ENCODE measurements at regions not wholly inside any gene's neighbourhood (a gene's known extent, or its start where the extent isn't known, plus 50 kb on each side); places are given as distances from the start of the nearest gene placed in this dataset.

DNA sequence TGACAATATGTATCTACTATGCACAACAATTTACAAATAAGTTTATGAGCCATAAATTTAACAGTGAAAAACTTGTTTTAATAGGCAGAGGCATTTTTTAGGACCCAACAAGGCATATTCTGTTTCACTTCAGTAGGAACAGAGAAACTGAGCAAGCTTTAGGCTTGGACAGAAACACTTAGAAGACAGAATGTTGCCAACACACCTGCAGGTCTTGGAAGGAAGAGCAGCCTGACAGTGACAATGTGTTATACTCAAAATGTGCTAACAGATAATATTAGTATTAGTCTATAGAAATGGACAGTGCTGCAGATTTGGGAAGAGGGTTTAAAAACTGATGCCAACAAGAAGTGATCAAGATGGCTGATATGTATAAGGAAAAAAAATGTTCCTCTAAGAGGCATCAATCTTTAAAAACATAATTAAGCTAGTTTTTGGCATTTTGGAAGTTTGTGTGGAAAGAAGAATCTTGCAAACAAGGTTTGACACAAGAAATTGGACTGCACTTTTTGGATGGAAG, 297.1 kb upstream of the FSIP2 start:
- TF ChIP-seq, protein P1, sequence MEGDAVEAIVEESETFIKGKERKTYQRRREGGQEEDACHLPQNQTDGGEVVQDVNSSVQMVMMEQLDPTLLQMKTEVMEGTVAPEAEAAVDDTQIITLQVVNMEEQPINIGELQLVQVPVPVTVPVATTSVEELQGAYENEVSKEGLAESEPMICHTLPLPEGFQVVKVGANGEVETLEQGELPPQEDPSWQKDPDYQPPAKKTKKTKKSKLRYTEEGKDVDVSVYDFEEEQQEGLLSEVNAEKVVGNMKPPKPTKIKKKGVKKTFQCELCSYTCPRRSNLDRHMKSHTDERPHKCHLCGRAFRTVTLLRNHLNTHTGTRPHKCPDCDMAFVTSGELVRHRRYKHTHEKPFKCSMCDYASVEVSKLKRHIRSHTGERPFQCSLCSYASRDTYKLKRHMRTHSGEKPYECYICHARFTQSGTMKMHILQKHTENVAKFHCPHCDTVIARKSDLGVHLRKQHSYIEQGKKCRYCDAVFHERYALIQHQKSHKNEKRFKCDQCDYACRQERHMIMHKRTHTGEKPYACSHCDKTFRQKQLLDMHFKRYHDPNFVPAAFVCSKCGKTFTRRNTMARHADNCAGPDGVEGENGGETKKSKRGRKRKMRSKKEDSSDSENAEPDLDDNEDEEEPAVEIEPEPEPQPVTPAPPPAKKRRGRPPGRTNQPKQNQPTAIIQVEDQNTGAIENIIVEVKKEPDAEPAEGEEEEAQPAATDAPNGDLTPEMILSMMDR (conservative IDR thresholded peaks at IDR 0.05) = no peak
- TF ChIP-seq ZFX (IDR thresholded peaks at IDR 0.05) = no peak

All from C4-2B (cell line).